GM20431 (cell line): ENCODE measurements at regions not wholly inside any gene's neighbourhood (a gene's known extent, or its start where the extent isn't known, plus 50 kb on each side); places are given as distances from the start of the nearest gene placed in this dataset.

ENCODE experiments used
- in situ Hi-C: fragments of 300-500 bp; cut with MseI, MboI; formaldehyde crosslinking; loops from one replicate; pipeline ENCODE4 v1.15.0; 2020; ENCODE audit warnings: low sequenced_read_pairs; ENCODE audit not compliant: unreplicated experiment

DNA sequence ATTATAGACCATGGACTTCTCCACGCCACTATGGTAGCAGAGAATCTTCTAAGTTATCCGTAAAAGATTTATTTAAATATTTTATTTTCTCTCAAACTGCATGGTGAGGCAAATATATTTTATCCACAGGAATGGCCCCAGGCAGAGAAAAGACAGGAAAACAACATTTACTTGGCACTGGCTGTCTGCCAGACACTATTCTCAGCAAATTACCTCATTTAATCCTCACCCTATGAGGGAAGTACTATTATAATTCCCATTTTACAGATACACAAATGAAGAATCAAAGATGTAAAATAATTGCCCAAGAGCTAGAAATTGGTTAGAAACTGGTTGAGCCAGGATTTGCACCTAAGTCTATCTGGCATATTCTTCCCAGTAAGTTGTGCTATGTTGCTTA lies 361.4 kb upstream of the IL12A start:
- in situ Hi-C loops, result no loop called here

DNA sequence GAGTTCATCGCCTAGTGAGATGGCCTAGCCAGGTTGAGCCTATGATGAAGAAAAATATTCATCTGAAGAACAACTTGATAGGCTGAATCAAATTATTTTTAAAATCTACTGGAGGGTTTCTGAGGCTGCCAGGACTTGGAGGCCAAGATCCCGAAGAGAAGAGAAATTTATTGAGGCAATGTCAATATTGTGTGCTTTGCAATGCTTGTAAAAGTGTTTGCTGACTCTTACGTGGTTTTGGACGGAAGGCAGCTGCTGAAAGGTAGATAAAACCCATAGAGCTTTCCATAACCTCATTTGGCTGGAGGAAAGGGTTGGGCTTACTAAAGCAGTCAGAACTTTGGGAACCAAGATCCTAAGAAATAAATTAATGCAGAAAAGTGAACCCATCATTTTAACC lies 361.0 kb upstream of the IL12A start:
- in situ Hi-C loops, result no loop called here

DNA sequence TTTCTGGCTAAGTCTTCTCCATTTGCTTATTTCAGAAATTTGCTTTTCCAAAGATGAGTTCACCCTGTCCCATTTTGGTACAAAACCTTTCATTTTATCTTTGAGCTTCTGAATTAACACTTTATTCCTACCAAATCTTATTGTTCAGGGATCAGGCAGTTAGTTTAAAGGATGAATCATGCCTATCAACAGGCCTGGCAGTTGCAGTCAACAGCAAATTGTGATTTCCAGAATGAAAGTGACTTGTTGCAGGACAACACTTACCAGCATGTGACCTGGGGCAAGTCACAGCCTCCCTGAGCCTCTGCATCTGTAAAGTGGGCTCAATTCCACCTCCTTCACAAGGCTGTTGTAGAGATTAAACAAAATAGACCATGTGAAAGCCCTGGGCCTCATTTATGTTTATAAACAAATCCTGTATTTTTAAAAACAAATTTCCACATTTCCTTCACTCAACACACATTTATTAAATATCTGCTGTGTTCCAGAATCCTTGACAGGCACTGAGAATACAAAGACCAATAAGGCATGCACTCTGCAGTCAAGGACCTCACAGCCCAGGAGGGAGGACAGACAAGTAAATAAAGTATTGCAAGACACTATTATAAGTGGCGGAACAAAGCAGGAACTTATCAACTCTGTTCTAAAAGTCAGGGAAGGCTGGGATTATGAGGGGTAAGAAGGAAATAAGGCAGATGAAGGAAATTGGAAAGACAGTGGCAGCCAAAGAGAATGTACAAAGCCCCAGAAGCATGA lies 359.1 kb upstream of the IL12A start:
- in situ Hi-C loops, result no loop called here

DNA sequence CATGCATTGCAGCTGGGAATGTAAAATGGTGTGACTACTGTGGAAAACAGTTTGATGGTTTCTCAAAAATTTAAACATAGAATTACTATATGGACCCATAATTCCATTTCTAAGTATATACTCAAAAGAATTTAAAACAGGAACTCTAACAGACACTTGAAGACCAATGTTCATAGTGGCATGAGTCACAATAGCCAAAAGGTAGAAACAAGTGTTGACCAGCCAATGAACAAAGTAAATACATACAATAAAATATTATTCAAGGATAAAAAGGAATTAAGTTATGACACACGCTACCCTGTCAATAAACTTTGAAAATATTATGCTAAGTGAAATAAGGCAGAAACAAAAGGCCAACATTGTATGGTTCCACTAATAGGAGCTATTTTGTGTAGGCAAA lies 357.4 kb upstream of the IL12A start:
- in situ Hi-C loops, result no loop called here

DNA sequence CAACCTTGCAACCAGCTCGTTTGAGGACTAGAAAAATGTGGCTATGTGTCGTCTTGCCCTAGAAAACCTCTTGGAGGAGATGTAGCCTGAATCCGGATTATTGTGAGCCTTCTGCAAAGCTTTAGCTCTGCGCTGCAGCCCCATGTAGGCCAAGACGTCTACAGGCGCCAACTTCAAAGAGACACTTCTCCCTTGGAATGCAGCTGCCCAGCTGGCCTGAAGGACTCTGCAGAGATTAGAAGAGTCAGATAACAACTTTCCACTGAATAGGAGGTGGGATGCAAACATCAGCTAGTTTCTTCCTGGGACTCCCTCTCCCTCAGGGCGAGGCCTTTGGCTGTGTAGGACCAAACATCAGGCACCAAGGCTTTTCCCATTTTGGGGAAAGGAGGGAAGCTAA lies 356.5 kb upstream of the IL12A start:
- in situ Hi-C loops, result no loop called here

DNA sequence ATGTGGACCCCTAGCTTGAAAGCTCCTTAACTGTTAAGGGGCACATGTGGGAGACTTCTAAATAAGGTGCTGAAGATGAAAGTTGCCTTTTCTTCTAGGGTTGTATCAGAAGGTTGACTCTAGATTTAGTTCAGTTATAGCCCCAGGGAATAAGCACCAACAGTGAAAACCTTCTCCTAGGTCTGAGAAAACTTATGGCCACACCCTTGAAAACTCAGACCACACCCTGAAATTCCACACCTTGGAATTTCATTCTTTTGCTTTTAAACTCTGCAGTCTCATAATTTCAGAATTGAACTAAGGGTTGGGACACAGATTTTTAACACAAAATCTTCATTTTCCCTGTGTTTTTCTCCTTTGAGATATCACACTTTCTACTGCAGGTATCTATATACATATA lies 355.8 kb upstream of the IL12A start:
- in situ Hi-C loops, result no loop called here

DNA sequence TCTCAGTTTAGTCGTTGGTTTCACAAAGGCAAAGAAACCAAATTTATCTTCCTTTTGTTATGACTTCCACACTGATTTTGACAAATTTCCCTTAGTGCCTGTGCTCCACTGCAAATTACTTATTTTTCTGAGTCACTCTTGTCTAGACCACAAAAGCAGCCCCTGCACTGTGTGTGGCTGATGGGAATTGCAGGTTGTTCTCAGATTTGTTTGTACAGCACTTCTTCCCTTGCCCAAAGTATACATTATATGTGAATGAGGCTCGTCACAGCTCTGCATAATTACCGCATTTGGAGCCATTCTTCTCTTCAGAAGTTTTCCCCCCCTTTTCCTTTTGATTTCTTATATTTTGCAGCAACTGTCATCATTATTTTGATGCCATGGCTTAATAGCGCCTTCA lies 354.2 kb upstream of the IL12A start:
- in situ Hi-C loops, result no loop called here

DNA sequence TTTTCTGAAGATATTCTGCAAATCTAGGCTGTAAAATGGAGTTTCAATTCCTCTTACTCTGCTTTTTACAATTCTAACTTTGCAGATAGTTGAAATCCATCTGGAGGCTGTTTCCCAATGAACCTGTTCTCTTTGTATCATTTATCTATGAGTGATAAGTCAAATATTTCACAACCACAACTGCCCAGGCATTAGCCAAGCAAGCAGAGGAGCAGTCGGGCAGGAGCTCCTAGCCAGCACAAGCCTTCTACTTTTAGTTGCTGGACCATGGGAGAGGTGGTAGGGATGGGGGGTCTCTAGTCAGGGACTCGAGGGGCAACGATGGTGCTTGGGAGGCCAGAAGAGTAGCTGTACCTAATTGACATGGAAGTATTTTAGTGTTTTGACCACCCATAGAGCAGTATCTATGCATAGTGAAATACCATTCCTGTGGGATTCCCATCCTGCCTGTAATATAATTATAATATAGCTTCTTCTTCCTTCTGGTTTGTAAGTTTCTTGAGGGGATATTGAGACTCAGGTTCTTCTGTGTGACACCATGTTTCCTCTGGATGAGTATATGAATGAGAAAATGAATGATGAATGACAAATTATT lies 353.5 kb upstream of the IL12A start:
- in situ Hi-C loops, result no loop called here

DNA sequence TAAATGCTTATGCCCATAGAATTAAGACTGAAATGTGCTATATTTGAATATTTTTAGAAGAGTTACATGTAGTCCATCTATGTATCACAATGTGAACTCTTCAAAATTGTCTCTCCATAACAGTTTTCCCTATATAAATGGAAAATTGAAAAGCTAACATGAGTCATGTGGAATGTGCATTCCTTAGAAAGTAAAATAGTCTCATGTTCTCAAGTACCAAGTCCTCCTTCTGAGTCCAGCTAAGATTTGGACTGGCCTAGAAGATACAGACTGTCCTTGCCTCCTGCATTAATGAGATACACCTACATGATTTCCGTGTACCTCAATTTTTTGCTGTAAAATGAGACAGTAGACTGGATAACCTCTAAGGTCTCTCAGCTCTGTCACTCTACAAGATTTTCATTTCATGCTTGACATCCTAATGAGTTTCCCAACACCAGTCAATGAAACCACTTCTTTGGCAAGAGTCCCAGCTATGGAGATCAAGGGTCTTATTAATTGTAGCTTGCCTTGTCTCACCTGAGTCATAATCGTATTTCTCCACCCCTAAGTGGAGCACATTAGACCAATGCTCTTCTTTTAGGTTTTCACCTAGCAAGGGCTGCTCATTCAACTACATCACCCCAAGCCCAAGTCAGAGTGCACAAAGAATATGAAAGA lies 350.6 kb upstream of the IL12A start:
- in situ Hi-C loops, result no loop called here

DNA sequence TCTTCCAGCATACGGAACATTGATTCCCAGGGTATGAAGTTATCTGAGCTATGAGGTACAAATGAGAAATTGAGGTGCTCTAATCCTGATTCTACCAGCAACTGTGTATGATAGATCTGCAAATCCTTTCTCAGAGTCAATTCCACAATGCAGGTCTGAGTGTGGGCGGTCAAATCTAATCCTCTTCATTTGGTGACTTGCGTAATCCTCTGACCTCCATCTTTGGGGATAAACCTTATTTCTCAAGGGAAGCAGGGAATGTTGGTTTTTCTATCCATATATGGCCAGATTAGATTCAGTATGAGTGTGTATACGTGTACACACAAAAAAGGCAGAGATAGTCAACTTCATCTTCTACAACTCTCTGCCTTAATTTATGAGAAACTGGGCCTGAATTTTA lies 348.4 kb upstream of the IL12A start:
- in situ Hi-C loops, result no loop called here

DNA sequence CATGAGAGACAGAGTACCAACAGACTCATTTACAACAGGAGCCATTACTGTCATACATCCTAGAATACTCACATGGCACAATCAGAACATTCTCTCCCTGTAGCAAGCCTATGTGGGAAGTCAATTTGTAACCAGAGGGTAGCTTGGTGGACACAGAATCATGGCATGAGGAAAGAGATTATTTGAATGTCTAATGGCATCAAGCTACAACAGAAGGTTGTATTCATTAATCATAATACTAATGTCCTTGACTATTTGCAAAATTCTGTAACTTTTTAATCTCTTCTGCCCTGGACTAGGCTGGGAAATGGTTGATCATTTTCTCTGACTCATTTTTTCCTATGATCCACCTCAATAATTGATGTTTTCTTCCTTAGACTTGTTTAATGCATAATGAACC lies 345.2 kb upstream of the IL12A start:
- in situ Hi-C loops, result no loop called here

DNA sequence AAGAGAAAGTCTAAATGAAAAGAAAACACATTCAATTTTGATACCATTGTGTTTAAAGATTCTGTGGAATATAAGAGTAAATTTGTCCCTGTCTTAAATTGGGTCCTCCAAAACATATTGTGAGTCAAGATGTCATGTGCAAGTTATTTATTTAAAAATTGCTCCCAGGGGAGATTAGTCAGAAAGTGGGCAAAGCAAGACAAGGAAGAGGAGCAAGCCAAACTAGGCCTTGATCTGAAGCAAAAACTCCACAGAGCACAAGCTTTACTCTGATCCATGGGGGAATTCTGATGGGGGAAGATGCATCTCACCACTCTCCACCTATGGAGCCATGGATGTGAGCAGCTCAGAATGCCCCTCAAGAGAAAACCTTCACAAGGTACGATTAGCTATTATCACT lies 342.8 kb upstream of the IL12A start:
- in situ Hi-C loops, result no loop called here

DNA sequence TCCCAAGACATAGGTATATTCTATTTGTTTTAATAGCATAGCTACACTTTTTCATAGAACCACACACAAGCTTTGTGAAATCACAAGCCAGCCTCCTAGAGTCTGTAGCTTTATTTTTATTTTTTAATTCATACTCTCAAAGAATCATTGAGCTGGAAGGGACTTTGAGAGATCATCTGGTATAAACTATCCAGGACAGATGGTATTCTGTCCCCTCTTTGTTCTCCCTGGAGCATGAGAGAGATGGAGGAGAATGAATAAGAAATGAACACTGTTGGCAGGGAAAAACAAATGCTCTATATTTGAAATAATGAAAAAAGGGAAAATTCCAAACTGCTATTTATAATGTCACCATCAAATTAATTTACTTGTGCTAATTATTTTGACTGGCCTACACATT lies 338.7 kb upstream of the IL12A start:
- in situ Hi-C loops, result no loop called here

DNA sequence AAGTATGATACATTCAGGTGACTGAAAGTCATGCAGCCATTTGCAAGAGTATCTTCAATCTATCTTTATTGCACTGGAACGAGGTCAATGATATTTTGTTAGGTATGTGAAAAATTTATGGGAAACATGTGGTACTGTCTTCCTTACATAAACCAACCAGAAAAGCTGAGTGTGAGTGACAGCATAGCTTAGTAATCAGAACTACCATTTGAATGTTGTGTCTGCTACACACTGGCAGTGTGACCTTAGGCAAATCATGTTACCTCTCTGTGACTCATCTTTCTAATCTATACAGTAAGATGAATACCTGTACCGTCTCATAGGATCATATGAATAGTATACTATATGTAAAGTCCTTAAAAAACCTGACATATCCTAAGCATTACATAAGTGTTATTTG lies 337.9 kb upstream of the IL12A start:
- in situ Hi-C loops, result no loop called here

DNA sequence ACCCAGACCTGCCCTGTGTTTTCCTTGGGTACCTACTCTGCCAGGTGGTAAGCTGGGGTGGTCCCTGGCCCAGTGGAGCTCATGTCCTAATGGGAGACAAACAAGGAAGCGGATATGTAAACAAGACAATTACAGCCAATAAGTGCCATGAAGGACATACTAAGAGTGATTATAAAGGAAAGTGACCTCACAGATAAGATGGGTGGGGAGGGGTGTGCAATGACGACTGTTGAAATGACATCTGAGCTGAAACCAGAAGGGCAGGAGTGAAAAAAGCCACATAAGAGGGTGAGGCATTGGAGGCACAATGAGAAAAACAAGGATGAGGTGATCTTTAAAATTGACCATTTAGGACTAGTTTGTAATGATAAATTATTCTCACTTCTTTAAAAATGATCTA lies 336.2 kb upstream of the IL12A start:
- in situ Hi-C loops, result no loop called here

DNA sequence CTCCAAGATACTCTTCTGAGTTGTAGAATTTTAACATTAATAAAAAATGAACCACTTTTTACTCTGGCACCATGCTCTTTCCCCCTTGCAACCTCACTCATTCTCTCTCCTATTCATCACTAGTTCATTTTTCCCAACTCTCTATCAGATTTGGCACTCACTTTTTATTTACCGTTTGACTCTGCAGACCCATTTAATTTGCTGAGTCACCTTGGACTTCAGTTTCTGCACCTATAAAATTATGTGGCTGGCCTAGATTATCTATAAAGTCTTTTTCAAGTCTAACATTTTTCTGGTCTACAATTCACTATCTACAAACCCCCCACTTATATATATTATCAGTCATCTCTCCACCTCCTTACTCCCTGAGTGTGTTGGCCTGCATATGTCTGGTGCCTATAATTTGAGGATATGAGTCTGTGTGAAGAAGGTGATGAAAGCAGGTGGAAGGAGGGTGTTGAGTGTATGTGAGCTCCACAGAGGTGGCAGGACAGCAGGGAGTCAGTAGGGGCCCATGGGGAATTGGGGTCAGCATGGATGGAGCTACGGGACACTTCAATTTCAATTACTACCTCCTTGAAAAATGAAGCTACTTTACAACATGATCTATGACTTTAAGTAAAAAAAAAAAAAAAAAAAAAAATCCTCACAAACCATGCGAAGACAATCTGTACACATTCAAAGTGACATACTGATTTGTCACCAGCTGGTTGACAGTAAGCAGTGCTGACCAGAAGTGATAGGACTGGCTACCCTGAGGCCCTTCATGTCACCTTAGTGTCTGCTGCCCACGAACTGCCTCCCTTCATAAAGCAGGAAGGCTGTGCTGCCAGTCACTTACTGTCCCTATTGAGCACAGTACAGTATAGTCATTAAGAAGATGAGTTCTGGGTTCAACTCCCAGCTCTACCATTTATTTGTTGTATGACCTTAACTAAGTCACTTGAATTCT lies 334.2 kb upstream of the IL12A start:
- in situ Hi-C loops, result no loop called here

DNA sequence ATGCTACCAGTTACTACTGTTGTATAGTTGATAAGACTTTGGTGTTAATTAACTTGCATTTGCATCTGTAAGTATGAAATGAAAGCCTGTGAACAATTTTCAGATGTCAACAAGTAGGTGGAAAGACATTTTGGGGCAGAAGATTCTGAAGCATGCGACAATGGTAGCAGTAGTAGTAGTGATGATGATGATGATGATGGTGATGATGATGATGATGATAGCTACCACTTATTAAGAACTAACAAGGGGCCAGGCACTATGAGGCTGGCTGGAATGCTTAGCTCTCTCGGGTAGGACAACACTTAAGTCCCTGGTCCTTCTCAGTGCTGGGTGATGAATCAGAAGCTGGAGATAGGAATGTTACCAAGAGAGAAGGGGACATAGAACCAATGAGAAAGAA lies 333.4 kb upstream of the IL12A start:
- in situ Hi-C loops, result no loop called here

DNA sequence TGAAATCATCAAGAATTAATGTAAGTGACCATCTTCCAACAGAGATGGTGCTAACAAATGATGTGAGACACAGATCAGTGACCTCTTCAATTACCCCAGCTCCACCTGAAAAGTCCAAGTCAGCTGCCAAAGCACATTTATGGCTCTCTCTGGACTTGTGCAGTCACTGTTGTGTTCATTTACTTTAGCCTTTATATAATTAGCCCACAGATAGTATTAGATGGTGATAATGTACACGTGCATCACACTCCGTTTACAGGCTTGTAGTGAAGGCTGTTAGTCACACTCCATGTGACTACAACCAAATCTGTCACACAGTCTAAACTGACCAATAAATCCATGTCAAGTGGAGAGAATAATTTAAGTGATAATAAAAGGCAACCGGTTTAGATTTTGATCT lies 331.5 kb upstream of the IL12A start:
- in situ Hi-C loops, result no loop called here

DNA sequence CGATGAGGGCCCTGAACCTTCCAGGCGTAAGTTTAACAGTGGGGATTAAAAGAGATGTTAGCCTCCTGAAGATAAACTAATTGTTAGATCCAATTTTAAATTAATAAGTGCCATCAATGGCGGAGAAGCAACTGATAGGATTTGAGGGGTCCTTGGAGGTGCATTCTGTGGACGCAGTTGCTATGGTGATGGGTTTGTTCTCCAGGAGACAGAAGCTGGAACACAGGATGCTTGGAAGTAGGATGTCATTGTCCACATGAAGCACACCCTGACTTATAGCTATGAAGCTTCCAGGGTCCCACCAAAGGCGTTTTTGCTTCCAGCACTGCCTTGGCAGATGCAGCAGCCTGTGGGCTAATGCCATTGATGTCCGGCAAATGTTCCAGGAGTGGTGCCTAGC lies 331.0 kb upstream of the IL12A start:
- in situ Hi-C loops, result no loop called here

DNA sequence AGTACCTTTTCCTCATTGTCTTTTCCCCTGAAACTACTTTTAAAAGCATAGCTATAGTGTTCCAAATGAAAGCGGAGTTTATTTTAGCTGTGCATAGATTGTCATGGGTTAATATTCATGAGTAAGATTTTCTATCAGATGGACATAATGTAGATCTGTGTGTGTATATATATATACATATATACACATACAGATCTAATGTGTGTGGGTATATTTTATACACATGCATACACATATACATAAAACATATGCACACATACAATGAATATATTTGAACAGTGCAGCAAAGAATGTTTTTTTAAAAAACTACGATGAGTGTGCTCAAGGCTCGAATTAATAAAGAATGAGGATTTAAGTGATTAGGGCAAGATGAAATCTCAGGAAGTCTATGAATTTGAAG lies 328.3 kb upstream of the IL12A start:
- in situ Hi-C loops, result no loop called here

DNA sequence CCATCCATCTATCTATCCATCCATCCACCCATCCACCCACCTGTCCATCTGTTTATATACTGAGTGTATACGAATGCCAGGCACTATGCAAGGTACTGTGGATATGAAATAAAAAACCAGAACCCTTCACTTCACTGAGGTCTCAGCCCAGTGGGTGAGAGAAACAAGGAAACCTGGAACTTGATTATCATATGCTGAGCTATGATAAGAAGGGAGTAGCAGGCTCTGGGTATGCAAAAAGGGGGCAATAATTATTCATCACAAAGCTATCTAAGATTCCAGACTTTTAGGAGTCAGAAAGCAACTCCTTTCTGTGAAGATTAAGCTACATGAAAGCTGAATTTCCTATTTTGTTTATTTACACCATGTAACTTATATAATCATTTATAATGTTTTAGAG lies 327.7 kb upstream of the IL12A start:
- in situ Hi-C loops, result no loop called here
